HG03045 (cell line): ENCODE measurements at regions not wholly inside any gene's neighbourhood (a gene's known extent, or its start where the extent isn't known, plus 50 kb on each side); places are given as distances from the start of the nearest gene placed in this dataset.
"Not testable (repeated sequence)": the region's sequence is repeated elsewhere in the genome, so short reads cannot be mapped to it uniquely, and the experiment has no call there.

Source experiments
- ATAC-seq: cut with Tn5 transposase; IDR thresholded peaks from one replicate; pipeline ENCODE4 v1.9.1; 2021; ENCODE audit warnings: mild to moderate bottlenecking, moderate library complexity; ENCODE audit not compliant: unreplicated experiment

- ATAC-seq: no peak
Measured at GRCh38 chr2:203629699-203630098, 76.7 kb upstream of the CD28 start.

- ATAC-seq: no peak
Measured at GRCh38 chr2:203631068-203631757, 75.2 kb upstream of the CD28 start.

GRCh38 chr2:203636588-203637470 lies 69.6 kb upstream of the CD28 start:
- no peak for ATAC-seq

DNA sequence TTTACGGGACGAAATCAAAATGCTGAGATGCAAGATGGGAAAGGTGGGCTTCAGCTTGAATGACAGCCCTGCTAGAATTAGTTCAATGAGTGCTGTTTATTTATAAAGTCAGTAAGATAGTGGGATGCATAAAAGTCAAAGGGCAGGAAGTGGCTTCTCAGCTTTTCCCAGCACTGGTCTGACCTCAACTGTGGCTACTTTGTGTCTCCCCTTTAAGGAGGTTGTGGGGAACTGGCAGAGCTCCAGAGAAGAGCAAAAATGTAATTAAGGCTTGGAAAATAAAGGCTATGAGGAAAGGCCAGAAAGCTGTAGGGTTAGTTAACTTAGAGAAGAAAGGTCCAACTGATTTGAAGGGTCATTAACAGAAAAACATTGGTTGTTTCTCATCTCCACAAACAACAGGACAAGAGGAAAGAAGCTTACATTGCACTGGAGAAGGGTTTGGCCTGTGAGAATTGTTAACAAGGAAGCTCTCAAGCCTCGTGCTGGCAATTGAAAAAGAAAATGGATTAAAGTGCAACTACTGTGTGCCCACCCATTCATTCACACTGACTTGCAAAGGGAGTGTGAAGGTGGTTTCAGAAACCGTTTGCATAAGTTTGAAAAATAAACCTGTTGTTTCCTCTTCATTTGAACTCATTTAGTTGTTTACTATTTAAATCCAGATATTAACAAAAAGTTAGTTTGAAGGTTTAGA lies 68.8 kb upstream of the CD28 start:
- ATAC-seq: no peak

DNA sequence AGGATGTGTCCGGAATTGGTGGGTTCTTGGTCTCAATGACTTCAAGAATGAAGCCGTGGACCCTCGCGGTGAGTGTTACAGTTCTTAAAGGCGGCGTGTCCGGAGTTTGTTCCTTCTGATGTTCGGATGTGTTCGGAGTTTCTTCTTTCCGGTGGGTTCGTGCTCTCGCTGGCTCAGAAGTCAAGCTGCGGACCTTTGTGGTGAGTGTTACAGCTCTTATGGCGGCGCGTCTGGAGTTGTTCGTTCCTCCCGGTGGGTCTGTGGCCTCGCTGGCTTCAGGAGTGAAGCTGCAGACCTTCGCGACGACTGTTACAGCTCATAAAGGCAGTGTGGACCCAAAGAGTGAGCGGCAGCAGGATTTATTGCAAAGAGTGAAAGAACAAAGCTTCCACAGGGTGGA lies 64.6 kb upstream of the CD28 start:
- ATAC-seq: not testable (repeated sequence)

GRCh38 chr2:203642841-203643240 lies 63.6 kb upstream of the CD28 start:
- not testable (repeated sequence) for ATAC-seq

- ATAC-seq: no peak
Measured at GRCh38 chr2:203645831-203646230, 60.6 kb upstream of the CD28 start.

DNA sequence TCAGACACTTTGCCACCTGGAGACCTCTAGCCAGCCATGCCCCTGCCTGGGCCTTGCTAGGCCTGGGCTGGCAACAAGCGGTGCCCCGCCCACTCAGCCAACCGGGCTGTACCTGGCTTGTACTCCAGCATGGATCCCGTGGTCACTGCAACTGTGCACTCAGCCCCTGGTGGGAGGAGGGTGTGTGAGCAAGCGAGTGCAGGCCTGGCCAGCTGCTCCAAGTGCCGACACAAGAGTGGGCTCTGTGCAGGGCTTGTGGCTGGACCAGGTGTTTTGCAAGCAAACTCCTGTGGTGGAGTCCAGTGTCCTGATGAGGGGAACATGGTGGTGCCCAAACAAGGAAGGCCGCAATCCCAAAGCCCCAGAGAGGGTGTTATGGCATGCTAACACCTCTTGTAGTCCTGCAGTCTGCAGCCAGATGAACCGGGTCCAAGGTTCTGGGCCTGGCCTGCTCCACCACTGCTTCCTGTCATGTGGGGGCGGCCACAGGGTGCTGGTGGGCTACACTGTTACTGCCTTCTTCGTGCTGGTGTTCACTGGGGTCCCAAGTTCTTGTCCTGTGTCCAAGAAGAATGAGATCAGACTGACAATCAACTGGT lies 60.1 kb upstream of the CD28 start:
- ATAC-seq: no peak

- ATAC-seq: no peak
Measured at GRCh38 chr2:203646961-203647360, 59.5 kb upstream of the CD28 start.

- no peak for ATAC-seq
Measured at GRCh38 chr2:203647579-203647978, 58.9 kb upstream of the CD28 start.

- no peak for ATAC-seq
Measured at GRCh38 chr2:203648273-203648672, 58.2 kb upstream of the CD28 start.

DNA sequence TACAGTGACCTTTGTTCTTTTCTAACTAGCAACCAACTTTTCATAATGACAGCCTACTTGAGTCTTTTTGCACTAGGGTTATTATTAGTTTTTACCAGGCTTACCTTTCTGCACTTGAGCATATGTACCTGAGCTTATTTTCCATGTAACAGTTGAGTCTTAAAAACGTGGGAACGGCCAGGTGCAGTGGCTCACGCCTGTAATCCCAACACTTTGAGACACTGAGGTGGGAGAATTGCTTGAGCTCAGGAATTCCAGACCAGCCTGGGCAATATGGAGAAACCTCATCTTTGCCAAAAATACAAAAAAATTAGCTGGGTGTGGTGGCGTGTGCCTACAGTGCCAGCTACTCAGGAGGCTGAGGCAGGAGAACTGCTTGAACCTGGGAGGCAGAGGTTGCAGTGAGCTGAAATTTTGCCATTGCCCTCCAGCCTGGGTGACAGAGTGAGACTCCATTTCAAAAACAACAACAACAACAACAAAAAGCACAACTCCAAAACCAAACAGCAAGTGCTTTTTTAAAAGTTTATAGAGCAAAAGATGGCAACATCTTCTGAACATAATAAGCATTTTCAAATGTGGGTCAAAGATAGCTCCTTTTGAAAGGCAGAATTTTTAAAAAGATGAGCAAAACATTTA lies 57.1 kb upstream of the CD28 start:
- ATAC-seq: no peak

GRCh38 chr2:203650860-203651613 lies 55.4 kb upstream of the CD28 start:
- no peak for ATAC-seq

GRCh38 chr2:203651621-203652020 lies 54.8 kb upstream of the CD28 start:
- no peak for ATAC-seq

- no peak for ATAC-seq
Measured at GRCh38 chr2:203654826-203655225, 51.6 kb upstream of the CD28 start.

GRCh38 chr2:203656522-203657287 lies 49.7 kb upstream of the CD28 start:
- ATAC-seq: no peak
